Gastrocnemius medialis (tissue), 4 donors: ENCODE measurements at regions not wholly inside any gene's neighbourhood (a gene's known extent, or its start where the extent isn't known, plus 50 kb on each side); places are given as distances from the start of the nearest gene placed in this dataset.

Experiments
- POLR2A ChIP-seq, 2 donors: fragments of 450-650 bp; IDR thresholded peaks; one replicate each; pipeline ENCODE4 v1.6.1; 2017; ENCODE audit warnings: antibody characterized with exemption in 2 of 2, mild to moderate bottlenecking in 2 of 2, moderate library complexity in 2 of 2
- TF ChIP-seq, protein P1 (sequence below), 5 experiments: fragments of 450-650 bp in 3 of 5; fragments of 200-600 bp in 2 of 5; sonication (generic) in 2 of 5; IDR thresholded peaks in 4 of 5; conservative IDR thresholded peaks in 1 of 5; 1 replicate in 4 of 5; 2 replicates in 1 of 5; pipeline ENCODE4 v1.5.1; 2016 to 2019; ENCODE audit warnings: antibody characterized with exemption in 5 of 5, mild to moderate bottlenecking in 3 of 5, moderate library complexity in 3 of 5

DNA sequence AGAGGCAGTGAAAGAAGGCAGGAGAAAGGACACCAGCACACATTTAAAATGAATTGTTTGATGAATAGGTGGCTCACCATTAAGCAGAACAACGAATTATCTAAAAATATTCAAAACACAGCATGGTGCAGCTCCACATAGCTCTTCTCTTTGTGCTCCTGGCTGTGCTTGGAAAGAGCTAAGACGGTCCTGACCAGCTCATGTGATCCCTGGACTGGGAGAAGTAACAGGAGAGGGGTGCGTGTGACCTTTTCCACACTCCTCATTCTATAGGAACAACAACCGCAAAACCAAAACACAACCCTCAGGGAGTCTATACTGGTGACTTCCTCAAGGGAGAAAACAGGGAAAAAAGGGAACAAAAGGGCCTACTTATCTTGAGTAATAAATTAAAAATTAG lies 140.5 kb downstream of the DIRAS2 start:
- TF ChIP-seq, protein P1, sequence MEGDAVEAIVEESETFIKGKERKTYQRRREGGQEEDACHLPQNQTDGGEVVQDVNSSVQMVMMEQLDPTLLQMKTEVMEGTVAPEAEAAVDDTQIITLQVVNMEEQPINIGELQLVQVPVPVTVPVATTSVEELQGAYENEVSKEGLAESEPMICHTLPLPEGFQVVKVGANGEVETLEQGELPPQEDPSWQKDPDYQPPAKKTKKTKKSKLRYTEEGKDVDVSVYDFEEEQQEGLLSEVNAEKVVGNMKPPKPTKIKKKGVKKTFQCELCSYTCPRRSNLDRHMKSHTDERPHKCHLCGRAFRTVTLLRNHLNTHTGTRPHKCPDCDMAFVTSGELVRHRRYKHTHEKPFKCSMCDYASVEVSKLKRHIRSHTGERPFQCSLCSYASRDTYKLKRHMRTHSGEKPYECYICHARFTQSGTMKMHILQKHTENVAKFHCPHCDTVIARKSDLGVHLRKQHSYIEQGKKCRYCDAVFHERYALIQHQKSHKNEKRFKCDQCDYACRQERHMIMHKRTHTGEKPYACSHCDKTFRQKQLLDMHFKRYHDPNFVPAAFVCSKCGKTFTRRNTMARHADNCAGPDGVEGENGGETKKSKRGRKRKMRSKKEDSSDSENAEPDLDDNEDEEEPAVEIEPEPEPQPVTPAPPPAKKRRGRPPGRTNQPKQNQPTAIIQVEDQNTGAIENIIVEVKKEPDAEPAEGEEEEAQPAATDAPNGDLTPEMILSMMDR (IDR thresholded peaks at IDR 0.05 in 4 of 5, conservative IDR thresholded peaks at IDR 0.05 in 1 of 5): no peak
- no peak for TF ChIP-seq POLR2A (IDR thresholded peaks at IDR 0.05)
